ENCODE measurements at regions not wholly inside any gene's neighbourhood (a gene's known extent, or its start where the extent isn't known, plus 50 kb on each side); places are given as distances from the start of the nearest gene placed in this dataset.
"Not testable (repeated sequence)": the region's sequence is repeated elsewhere in the genome, so short reads cannot be mapped to it uniquely, and the experiment has no call there.

DNA sequence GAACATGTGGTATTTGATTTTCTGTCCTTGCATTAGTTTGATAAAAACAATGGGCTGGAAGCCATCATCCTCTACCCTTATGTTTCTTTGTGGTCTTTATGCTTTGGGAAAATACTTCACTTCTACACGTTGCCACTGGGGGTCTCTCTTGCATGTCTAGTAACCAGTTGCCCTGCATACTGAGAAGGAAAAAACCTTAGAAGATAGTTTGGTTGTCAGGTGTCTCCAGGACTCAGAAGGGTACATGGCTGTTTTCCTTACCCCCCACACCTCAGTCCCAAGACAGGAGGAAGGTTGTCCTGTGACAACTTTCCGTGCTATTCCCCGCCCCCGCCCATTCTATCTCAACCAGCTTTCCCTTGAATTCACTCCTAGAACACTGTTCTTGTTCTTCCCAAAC, 62.1 kb upstream of the LANCL3 start:
- Histone ChIP-seq H3K9me3 (ENCODE audit: low read length) (no peaks in the 10 kb centered on the region), H3K79me2 (ENCODE audit: low read length) (no peaks in the 10 kb centered on the region), H3K9me2 (replicated peaks; ENCODE audit: low read length) (no peaks in the 10 kb centered on the region), H2AFZ (ENCODE audit: low read length) (no peak overlapping the region), H3K4me1 (ENCODE audit: insufficient read depth, low read length) (no peaks in the 10 kb centered on the region), H3F3A (ENCODE audit: low read length, unreplicated experiment) (no peaks in the 10 kb centered on the region), H4K20me1 (ENCODE audit: low read length) (no peaks in the 10 kb centered on the region), H3K9ac (ENCODE audit: low read length) (no peak overlapping the region), H3K27me3 (ENCODE audit: low read length) (no peaks in the 10 kb centered on the region), H3K4me3 (ENCODE audit: low read length) (no peak overlapping the region), H3K27ac (ENCODE audit: low read length) (no peak overlapping the region), H3K4me2 (ENCODE audit: low read length) (no peak overlapping the region), H3K36me3 (ENCODE audit: low read depth, low read length) (no peaks in the 10 kb centered on the region)
- no TSS peak for BruUV-seq (replicated peaks)
- TF ChIP-seq, protein P1, sequence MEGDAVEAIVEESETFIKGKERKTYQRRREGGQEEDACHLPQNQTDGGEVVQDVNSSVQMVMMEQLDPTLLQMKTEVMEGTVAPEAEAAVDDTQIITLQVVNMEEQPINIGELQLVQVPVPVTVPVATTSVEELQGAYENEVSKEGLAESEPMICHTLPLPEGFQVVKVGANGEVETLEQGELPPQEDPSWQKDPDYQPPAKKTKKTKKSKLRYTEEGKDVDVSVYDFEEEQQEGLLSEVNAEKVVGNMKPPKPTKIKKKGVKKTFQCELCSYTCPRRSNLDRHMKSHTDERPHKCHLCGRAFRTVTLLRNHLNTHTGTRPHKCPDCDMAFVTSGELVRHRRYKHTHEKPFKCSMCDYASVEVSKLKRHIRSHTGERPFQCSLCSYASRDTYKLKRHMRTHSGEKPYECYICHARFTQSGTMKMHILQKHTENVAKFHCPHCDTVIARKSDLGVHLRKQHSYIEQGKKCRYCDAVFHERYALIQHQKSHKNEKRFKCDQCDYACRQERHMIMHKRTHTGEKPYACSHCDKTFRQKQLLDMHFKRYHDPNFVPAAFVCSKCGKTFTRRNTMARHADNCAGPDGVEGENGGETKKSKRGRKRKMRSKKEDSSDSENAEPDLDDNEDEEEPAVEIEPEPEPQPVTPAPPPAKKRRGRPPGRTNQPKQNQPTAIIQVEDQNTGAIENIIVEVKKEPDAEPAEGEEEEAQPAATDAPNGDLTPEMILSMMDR (conservative IDR thresholded peaks at IDR 0.05; ENCODE audit: low read depth, low read length), result peak; percentile 53; the same call in 1 of the 2 replicates
- TF ChIP-seq EZH2phosphoT487 (IDR thresholded peaks at IDR 0.05; ENCODE audit: borderline replicate concordance, low read length) (no peak), EZH2 (IDR thresholded peaks at IDR 0.05; ENCODE audit: low read length, unreplicated experiment) (no peak)
- POLR2A ChIA-PET (ENCODE audit: unreplicated experiment), result no interaction called here
- DNase-seq (peak; percentile 28), ATAC-seq (peak; percentile 71; the same call in 1 of the 2 replicates)
- CTCF ChIA-PET, result no interaction called here
- intact Hi-C loops (cut with micrococcal nuclease), result loop anchor here (1.0 to 2.0 kb wide), 3 partner anchors 236 to 666 kb away; no protein-coding TSS in a partner anchor

DNA sequence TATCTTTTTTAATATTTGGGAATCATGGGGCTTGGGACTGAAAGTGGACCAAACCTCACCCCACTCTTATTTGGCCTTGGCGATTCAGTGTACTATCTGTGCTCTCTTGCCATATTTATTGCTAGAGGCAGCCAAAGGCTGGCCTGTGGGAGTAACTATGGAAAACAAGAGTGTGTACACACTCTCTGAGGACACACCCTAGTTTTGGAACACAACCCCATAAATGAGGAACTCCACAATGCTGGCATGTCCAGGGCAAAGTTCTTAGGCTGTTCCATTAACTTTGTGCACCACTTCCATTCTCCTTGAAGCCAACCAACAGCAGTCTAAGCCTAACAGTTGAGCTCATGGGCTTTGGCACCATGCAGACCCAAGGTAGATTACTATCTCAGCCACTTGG, 54.9 kb upstream of the LANCL3 start:
- H3K27me3 ChIP-seq (ENCODE audit: low read length); CTCF ChIA-PET; H3K9me2 ChIP-seq (replicated peaks; ENCODE audit: low read length); ATAC-seq; H3K4me1 ChIP-seq (ENCODE audit: insufficient read depth, low read length); DNase-seq; H3K27ac ChIP-seq (ENCODE audit: low read length); H3K9me3 ChIP-seq (ENCODE audit: low read length); H2AFZ ChIP-seq (ENCODE audit: low read length); POLR2A ChIA-PET (ENCODE audit: unreplicated experiment); H3K4me3 ChIP-seq (ENCODE audit: low read length); intact Hi-C loops (cut with micrococcal nuclease); H3K9ac ChIP-seq (ENCODE audit: low read length); H3K4me2 ChIP-seq (ENCODE audit: low read length); H4K20me1 ChIP-seq (ENCODE audit: low read length); H3K36me3 ChIP-seq (ENCODE audit: low read depth, low read length); H3K79me2 ChIP-seq (ENCODE audit: low read length); BruUV-seq (replicated peaks); H3F3A ChIP-seq (ENCODE audit: low read length, unreplicated experiment): not testable (repeated sequence)

DNA sequence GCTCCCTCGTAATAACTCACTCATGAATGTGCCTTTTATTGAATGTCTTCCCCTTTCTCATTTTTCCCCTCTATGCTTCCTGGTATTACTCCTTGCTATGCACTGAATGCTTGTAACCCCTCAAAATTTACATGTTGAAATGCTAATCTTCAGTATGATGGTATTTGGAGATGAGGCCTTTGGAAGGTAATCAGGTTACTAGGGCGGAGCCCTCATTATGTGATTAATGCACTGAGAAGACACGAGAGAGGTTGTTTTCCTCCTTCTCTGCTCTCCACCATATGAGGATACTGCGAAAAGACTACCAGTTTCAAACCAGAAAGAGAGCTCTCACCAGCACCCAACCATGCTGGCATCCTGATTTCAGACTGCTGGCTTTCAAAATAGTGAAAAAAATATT, 52.2 kb upstream of the LANCL3 start:
- CTCF ChIA-PET; H3K36me3 ChIP-seq (ENCODE audit: low read depth, low read length); H3K4me1 ChIP-seq (ENCODE audit: insufficient read depth, low read length); H3F3A ChIP-seq (ENCODE audit: low read length, unreplicated experiment); intact Hi-C loops (cut with micrococcal nuclease); H2AFZ ChIP-seq (ENCODE audit: low read length); H3K27me3 ChIP-seq (ENCODE audit: low read length); H3K9ac ChIP-seq (ENCODE audit: low read length); ATAC-seq; H3K9me2 ChIP-seq (replicated peaks; ENCODE audit: low read length); BruUV-seq (replicated peaks); H3K9me3 ChIP-seq (ENCODE audit: low read length); H3K27ac ChIP-seq (ENCODE audit: low read length); H4K20me1 ChIP-seq (ENCODE audit: low read length); H3K79me2 ChIP-seq (ENCODE audit: low read length); DNase-seq; POLR2A ChIA-PET (ENCODE audit: unreplicated experiment); H3K4me2 ChIP-seq (ENCODE audit: low read length); H3K4me3 ChIP-seq (ENCODE audit: low read length): not testable (repeated sequence)

DNA sequence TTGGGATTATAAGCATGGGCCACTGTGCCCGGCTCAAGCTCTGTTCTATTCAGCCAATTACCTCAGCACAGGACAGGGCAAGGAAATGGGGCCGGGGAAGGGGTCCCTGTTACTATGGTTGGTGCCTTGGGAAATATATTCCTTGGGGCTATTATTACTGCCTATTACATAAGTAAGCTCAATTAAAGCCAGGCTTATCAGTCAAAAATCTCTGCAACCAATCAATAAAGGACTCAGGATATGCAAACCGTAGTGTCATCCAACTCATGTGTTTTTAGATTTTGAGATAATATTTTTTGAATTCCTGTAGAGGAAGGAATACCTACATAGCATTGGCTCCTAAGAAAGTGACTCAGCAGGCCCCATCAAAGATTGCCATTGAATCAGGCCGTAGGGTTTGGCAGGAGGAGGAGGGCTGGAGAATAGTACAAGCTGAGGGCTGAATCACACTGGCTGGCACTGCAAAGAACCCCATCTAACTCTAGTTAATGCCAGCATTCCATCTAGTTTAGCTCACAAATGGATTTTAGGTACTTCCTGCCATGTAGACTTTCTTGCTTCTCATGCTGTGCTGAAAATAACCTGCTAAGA, 50.5 kb upstream of the LANCL3 start:
- H4K20me1 ChIP-seq (ENCODE audit: low read length); intact Hi-C loops (cut with micrococcal nuclease); H3K9ac ChIP-seq (ENCODE audit: low read length); BruUV-seq (replicated peaks); H3K9me2 ChIP-seq (replicated peaks; ENCODE audit: low read length); CTCF ChIA-PET; POLR2A ChIA-PET (ENCODE audit: unreplicated experiment); H3K79me2 ChIP-seq (ENCODE audit: low read length); H3K9me3 ChIP-seq (ENCODE audit: low read length); H3F3A ChIP-seq (ENCODE audit: low read length, unreplicated experiment); H3K4me1 ChIP-seq (ENCODE audit: insufficient read depth, low read length); H2AFZ ChIP-seq (ENCODE audit: low read length); H3K4me3 ChIP-seq (ENCODE audit: low read length); H3K4me2 ChIP-seq (ENCODE audit: low read length); H3K27me3 ChIP-seq (ENCODE audit: low read length); H3K36me3 ChIP-seq (ENCODE audit: low read depth, low read length): not testable (repeated sequence)
- ATAC-seq, result peak; percentile 99
- peak; percentile 86 for DNase-seq
- H3K27ac ChIP-seq (ENCODE audit: low read length), result peak overlapping the region; percentile 56

All from PC-3 (cell line).